T follicular helper cell (primary cell): ENCODE measurements at regions not wholly inside any gene's neighbourhood (a gene's known extent, or its start where the extent isn't known, plus 50 kb on each side); places are given as distances from the start of the nearest gene placed in this dataset.

Experiments
- DNase-seq: peaks from one replicate; pipeline ENCODE4 v3.0.0-alpha.2; 2020; ENCODE audit warnings: low read depth

DNA sequence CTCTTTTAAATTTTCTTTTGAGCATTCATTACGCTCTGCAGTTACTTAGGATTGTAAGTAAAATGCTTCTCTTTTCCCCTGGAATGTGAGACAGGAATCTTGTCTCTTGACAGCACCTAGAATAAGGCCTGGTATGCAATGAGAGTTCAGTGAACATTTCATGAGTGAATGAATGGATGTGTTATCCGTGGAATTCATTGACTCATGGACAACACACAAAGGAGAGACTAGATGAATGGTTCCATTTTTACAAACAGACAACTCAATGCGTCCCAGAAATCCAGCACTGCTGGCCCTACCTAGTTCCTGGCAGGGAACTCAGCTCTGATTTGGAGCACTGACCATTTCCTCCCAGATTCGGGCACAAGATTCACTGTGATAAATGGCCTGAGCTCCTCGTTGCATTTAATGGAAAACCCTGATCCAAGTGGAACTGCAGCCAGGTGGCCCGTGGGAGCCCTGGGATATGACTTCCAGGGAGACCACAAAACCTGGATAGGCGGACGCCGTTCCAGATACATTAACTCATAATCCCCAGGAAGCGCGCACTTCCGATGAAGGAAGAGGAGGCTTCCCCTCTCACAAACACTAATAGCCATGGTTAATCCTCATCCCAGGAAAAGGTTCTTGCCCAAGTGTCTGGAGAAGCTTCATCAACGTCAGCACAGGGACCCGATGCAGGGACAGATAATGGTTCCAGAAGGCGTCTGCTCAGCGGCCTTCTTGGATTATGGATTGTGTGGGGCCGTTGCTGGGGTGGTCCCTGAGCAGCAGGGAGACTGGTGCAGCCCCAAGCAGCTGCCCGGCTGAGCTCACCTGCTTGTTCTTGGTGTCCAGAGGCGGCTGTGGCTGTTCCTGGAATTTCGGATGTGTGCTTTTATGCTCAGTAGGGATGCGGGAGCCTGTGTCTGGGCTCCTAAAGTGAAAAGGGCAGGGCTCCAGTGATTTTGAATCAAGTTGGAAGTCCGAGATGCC is 211.1 kb upstream of the TSHZ3 start:
- DNase-seq, result no peak

DNA sequence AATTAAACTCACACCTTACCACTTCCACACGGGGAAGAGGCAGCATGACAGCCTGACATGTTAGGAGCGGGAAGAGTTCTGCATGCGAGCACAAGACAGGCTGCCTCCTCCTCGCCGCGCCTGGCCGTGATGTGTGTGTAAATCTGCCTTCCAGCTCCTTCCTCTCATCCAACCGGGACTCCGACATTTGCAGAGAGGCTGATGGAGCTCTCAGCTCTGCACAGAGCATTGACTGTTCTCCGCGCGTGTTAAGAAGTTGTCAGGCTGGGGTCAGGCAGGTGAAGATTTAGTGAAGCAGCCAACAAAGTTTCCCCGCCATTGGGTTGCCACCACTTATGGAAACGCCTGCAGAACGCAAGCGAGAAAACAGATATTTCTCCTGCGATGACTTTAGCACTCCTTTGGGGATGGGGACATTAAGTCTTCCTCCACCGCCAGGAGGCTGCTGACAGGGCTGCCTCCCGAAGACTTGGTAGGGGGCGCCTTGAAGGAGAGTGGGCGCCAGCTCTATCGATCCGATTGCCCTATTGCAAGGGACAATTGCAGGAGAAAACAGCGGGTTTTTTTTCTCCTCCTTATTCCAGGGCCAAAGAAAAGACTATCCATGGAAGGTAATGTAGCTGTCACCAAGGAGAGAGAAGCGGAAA is 213.9 kb upstream of the TSHZ3 start:
- no peak for DNase-seq

DNA sequence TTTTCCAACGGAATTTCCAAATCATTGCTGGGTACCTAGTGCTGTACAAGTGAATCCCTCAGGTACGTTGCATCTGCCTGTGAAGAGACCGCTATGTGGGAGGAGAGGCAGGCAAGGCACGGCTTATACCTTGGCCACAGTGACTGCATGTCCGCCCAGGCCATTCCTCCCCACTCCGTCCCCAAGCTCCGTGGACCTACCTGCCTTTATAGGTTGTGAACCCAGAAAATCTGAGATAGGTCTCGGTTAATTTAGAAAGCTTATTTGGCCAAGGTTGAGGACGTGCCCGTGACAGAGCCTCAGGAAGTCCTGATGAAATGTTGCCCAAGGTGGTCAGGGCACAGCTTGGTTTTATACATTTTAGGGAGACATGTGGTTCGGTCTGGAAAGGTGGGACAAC is 218.5 kb upstream of the TSHZ3 start:
- no peak for DNase-seq

DNA sequence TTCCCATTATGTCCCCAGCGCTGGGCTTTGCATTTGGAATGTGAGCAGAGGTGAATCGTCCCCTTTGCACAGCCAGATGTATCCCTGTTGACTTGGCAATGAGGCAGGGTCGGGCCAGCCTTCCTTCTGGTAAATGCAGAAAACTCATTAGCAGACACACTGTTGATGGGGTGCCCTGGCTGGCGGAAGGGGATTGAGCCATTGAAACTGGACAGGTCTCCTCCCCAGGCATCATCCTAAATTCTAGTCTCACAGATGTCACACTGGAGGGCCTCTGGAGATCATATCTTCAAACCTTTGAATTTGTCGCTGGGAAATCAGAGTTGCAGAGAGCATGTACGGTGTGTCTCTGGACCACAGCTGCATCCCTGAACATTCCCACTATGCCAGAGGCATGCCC is 219.5 kb upstream of the TSHZ3 start:
- no peak for DNase-seq

DNA sequence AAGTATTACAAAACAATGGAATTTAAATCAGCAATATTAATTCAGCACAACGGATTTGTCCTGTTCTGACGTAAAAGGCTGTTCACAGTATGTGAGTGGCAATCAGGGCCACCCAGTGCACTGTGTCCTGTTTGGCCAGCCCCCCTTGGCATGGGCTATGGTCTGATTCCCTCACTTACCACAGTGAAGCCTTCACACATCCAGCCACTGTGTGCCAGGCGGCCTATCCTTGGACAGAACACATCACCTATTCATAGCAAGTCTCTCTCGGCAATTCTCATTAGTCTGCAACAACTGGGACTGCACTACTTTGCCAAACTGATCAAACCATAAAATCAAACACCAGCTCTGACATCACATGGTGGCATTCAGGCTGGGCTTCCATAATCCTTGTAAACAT is 221.5 kb upstream of the TSHZ3 start:
- DNase-seq, result no peak

- no peak for DNase-seq
Observed at GRCh38 chr19:31572102-31572975, 223.1 kb upstream of the TSHZ3 start.

DNA sequence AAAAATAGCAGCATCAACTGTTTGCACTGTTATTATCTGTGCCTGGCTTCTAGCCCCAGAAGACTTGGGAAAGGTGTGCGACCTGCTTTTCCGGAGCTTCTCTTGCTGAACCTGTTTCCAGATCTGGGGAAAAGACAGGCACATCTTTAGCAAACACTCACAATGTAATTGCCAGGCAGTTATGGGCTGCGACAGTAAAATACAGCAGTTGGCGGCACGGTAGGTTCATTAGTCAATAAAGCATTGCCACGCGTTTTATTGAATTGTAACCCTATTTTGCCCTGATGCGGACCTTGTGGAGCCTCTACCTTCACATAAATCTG is 223.7 kb upstream of the TSHZ3 start:
- no peak for DNase-seq

DNA sequence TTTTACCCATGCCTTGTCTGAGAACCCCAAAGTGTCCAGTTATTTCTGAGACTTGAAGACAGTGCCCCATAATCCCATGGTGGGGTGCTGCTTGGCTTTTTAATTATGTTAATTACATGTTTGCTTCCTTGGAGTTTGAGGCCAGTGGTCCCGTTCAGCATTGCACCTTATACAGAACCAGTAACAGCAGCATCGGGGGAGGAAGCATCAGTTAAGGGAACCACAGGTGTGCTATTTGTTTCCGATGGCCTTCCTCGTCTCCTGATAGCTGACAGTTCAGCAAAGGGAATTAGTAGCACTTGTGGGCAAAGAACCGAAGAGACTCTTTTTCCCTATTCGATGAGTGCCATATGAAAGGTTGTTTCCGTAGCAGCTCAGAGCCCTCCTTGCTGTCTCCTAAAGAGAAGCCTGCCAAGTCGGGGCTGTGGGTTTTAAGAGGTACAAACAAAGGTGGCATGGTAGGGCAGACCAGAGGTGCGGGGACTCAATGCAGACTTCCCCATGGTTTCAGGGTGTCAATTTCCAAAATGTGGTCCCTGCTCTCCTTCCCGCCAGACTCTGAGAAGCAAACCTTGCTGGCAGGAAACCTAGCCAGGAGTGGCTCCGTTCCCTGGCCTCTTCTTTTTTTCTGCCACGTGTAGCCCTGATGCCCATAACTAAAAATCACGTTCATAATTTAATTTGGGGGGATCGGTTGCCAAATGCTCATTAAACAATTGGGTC is 225.2 kb upstream of the TSHZ3 start:
- DNase-seq, result no peak

- DNase-seq, result no peak
Observed at GRCh38 chr19:31575846-31576335, 226.7 kb upstream of the TSHZ3 start.

DNA sequence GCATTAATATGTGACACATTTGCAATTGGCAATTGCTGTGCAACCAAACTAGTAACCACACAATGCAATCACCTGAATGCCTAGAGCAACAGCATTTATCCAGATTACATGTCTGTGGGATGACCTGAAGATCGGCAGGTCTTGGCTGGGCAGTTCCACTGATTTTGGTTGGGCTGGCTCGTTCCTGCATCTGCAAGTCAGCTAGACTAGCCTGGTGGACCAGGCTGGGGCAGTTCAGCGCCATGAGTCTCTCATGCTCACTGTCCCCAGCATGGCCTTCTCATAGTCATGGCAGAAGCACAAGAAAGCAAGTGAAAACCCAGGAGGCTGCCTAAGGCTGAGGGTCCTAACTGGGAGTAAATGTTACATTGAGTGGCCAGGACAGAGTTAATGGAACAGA is 229.1 kb upstream of the TSHZ3 start:
- DNase-seq, result no peak

DNA sequence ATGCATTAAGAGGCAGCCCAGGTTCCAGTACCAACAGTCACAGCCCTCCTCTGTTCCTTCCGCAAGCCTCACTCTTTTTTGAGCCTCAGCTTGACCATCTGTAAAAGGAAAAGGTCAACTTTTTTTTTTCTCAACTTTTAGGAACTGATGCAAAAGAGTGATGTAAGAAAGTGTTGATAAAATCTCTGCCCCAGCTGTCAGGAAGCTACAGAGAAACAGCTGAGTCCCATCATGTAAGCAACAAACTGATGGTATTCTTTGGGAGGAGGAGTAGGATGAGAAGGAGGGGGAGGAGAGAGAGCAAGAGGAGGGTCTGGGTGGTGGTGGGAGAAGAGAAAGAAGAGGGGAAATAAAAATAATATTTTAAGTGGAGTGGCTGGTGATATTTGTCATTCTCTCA is 233.9 kb upstream of the TSHZ3 start:
- DNase-seq, result no peak

DNA sequence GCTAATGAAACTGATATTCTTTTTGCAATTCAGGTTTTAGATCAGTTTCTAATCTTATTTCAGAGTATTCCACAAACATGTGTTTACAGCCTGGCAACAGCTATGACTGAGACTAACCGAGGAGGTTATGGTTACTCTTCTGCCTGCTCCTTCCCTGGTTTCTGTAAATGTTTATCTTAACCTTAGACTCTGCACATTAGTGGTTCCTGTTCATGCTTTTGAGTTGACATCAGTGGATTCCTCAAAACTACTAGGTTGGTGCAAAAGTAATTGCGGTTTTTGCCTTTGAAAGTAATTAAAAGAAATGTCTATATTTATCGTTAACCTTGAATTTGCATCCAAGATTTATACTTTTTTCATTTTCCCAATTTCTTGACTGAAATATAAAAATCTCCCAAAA is 237.0 kb upstream of the TSHZ3 start:
- no peak for DNase-seq

DNA sequence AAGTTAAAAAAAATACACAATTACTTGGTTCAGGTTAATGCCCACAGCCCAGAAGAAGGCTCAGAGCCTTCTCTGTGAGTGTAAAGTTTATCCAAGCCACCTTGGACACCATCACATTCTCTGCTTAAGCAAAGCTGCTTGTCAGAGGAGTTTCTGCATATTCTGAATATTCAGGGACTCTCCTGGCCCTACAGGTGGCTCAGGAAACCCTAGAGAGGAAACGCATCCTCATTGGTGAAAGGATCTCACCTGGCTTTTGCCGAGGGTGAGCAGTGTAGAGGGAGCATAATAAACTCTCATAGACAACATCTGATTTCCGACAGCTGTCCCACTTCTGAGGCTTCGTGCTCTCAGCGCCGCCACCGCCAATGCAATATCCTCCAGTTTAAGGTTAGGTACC is 239.9 kb upstream of the TSHZ3 start:
- no peak for DNase-seq

DNA sequence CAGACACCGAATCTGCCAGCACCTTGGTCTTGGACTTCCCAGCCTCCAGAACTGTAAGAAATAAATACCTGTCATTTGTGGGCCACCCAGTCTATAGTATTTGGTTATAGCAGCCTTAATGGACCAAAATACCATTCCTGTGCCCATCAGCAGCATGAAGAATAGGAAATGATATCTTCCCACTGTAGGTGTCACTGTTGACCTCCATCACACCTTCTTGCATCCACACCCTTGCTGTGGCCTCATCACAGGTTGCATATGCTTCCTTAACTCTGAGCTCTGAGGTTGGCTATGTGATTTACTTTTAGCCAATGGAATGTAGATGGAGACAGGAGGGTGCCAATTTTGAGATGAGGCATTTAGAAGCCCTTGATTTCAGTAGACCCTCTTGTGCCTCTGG is 242.0 kb upstream of the TSHZ3 start:
- DNase-seq, result no peak

GRCh38 chr19:31592456-31592855 is 243.2 kb upstream of the TSHZ3 start:
- DNase-seq, result no peak

DNA sequence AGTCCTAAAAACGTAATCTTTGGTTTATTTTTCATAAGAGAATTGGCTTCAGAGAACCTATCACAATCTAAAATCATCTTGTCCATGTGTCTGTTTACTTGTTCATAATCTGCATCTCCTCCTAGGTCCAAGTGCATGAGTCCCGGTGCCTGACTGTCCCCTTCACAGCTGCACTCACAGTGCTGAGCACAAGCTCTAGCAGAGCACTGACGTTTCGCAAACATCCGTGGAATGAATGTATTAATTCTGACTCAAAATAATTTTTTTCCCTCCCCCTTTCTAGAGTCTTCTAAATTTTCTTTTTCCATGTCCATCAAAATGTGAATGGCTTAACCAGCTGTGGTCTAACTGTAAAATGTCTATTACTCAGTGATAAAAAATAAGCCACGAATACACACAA is 245.5 kb upstream of the TSHZ3 start:
- DNase-seq, result no peak

GRCh38 chr19:31595521-31595920 is 246.3 kb upstream of the TSHZ3 start:
- DNase-seq, result no peak

DNA sequence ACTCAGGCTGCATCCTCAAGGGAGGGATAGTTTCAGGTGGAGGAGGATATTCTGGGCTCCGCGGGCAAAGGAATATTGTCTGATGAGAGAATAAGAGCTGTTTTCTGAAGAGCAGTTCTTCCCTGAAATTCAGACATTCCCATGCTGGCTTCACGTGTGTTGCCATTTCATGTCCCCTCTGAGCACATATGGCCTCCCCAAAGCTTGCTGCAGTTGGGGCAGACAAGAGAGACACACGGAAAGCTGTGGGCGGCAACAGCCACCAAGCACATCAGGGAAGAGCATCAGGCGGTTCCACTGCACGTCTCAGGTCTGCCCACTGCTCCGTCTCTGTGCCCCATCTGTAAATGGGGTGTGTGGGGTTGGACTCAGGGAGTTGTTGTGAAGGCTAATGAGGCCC is 247.5 kb upstream of the TSHZ3 start:
- no peak for DNase-seq

DNA sequence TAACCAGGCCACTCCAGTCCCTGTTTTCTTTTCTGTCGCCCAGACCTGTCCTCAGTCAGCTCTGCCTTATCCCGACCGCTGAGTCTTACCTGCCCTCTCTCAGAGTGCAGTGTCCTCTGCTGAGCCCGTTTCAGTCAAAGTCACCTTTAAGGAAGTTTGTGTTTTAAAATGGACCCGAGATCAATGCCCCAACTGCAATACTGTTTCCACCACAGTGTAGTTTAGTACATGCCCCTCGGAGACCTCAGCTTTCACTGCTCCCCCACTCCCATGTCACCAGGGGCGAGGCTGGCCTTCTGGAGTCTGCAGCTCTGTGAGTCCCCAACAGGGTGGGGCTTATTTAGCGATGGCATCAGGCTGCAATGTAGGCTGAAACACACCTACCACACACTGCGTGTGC is 248.4 kb upstream of the TSHZ3 start:
- no peak for DNase-seq

DNA sequence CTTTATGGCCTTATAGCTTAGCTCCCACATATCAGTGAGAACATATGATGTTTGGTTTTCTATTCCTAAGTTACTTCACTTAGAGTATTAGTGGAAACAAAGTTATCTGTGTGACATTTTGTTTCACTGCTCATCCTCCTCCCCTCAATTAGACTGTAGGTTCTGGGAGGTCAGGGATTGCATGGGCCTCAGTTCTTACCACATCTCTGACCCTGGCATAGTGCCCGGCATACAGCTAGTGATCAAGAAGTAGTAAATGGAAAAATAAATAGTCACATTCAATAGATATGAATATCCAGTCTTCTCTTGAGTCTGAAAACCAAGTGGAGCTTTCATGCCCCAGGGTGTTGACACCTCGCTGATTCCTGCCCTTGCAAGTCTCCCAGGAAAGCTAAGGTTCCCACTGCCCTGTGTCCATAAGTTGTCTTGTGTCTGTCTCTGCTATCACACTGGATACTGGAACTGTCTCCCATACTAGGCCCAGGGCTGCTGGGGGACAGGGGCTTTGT is 249.5 kb upstream of the TSHZ3 start:
- no peak for DNase-seq

- DNase-seq, result no peak
Observed at GRCh38 chr19:31600731-31601295, 251.6 kb upstream of the TSHZ3 start.
